HG03135 (cell line): ENCODE measurements at regions not wholly inside any gene's neighbourhood (a gene's known extent, or its start where the extent isn't known, plus 50 kb on each side); places are given as distances from the start of the nearest gene placed in this dataset.
"Not testable (repeated sequence)": the region's sequence is repeated elsewhere in the genome, so short reads cannot be mapped to it uniquely, and the experiment has no call there.

ENCODE experiments used
- ATAC-seq: cut with Tn5 transposase; IDR thresholded peaks from one replicate; pipeline ENCODE4 v1.9.1; 2021; ENCODE audit warnings: mild to moderate bottlenecking, moderate library complexity; ENCODE audit not compliant: unreplicated experiment

DNA sequence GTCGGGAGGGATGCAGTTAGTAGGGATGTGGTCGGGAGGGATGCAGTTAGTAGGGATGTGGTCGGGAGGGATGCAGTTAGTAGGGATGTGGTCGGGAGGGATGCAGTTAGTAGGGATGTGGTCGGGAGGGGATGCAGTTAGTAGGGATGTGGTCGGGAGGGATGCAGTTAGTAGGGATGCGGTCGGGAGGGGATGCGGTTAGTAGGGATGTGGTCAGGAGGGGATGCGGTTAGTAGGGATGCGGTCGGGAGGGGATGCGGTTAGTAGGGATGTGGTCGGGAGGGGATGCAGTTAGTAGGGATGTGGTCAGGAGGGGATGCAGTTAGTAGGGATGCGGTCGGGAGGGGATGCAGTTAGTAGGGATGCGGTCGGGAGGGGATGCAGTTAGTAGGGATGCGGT lies 96.2 kb downstream of the BDH1 start:
- not testable (repeated sequence) for ATAC-seq

DNA sequence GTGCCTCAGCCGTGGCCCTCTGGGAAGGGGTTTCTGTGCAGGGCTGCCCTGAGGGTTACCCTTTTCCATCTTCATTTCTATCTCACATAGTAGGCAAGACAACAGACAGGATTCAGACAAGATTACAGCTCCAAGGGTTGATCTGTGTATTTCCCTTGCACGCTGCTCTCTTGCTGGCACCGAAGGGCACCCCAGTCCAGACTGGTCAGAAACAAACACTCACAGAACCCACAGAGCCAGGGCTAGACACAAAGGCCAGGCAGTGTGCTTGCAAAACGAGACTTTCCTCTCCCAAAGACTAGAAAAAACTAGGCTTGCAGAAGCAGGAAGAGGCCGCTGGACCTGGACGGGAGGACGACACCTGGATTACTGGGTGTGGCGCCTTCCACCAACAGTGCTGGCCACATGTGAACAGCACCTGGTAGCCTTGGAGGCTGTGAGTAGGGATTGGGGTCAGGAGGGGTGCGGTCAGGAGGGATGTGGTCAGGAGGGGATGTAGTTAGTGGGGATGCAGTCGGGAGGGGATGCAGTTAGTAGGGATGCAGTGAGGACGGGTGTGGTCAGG lies 96.8 kb downstream of the BDH1 start:
- ATAC-seq: no peak

DNA sequence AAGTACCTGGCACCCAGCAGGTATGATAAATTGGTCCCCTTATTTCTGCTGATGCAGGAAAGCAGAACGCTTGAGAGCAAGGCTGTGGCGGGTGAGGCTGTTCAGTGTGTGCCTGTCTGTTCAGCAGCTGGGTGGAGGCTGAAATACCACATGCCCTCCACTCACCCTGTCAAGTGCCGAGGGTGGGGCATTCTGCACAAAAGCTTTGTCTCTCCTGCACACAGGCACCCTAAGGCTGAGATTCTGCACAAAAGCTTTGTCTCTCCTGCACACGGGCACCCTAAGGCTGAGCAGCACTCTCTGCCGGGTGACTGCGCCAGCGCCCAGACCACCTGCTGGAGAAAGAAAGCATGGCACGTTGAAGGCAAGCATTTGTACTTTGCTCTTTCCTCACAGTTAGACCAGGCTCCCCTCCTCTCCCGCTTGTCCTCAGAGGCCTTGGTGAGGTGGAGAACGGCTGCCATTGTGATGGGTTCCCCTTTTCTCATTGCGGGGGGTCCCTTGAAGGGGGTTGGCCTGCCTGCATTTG lies 97.5 kb downstream of the BDH1 start:
- no peak for ATAC-seq

DNA sequence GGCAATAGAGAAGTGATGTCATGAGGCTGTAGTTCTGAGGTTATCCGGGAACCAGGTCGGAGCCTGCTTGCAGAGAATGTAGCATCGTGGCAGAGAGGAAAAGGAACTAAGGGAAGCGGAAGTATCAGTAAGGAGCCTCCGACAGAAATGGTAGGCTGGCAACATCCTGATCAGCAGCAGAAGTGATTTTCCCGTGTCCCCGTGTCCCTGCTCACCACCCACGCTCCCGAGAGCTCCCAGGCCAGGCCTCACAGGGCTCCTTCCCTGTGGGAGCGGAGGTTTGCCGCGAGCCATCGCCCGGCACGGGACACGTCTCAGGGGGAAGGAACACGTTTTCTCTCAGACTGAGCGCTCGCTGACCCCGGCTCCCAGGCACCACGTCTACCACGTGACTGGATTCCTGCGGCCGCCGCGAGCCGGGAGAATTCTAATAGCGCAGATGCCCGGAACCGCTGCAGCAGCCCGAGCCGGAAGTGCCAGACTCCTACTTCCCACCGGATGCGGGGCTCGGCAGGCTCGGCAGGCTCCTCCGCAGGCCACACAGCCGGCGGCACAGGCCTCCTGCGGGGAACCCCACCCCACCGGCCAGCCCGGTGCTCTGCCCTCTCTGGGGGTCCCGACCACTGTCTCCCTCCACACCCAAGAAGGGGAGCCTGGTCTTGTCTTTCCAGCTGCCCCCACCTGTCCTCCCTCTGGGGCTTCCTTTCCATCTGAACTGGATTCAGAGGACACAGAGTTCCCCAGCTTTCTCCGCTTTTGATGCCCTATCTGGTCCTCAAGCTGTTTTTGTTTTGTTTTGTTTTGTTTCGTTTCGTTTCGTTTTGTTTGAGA lies 99.3 kb downstream of the BDH1 start:
- peak; percentile 63 for ATAC-seq

DNA sequence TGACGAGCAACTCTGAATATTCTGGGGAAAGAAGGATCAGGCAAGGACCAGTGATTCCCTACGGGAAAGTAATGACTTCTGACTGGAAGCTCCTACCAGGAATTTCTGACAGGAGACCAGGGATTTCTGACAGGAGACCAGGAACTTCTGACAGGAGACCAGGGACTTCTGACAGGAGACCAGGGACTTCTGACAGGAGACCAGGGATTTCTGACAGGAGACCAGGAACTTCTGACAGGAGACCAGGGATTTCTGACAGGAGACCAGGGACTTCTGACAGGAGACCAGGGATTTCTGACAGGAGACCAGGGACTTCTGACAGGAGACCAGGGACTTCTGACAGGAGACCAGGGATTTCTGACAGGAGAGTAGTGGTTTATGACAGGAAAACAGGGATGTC lies 100.9 kb downstream of the BDH1 start:
- not testable (repeated sequence) for ATAC-seq

DNA sequence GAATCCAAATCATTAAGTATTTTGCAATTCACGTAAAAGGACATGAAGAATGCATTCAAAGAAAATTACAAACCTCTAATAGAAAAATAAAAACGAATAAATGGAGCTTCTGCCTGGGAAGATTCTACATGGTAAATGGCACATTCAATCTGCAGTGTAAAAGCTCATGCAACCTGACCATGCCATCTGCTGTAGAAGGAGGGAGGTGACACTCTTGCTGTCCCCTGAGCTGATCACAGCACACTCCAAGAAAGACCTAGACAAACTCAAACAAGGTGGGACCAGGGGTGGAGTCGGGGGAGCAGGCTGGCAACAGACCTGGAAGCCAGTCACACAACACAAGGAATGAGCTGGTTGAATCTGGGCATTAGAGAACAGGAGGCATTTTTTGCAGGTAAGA lies 101.8 kb downstream of the BDH1 start:
- ATAC-seq: no peak

DNA sequence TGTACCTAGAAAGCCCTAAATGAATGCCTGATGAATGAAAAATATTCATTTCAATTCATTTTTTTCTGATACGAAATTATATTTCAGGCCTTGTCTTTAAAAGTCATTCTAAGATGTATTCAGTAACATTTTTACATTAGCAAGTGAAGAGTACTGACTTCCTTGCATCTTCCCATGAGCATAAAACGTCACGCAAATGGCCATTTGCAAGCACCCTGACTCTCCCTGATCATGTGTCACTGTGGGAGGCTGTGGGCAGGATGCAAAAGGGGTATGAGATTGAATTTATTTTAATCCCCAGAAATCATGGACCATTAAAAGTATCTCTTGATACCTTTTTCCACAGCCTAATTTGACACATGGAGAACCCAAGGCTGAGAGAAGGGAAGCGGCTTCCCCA lies 105.0 kb downstream of the BDH1 start:
- no peak for ATAC-seq

DNA sequence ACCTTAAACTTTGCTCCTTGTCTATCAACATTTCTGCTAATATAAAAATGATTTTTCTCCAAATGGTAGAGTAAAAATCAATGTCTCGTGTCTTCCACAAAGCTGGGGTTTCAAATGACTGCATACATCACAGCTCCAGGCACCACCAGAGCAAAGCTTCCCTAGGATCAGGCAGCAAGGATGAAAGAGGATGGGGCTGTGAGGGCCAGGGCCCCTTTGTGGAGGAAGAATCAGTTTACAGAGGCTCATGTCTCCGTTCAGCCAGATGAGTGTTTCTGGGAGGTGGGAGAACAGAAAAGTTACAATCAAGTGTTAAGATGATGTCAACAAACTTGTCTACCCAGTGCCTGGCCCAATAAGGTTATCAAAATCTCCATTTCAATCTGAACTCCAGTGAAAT lies 105.5 kb downstream of the BDH1 start:
- ATAC-seq: no peak

DNA sequence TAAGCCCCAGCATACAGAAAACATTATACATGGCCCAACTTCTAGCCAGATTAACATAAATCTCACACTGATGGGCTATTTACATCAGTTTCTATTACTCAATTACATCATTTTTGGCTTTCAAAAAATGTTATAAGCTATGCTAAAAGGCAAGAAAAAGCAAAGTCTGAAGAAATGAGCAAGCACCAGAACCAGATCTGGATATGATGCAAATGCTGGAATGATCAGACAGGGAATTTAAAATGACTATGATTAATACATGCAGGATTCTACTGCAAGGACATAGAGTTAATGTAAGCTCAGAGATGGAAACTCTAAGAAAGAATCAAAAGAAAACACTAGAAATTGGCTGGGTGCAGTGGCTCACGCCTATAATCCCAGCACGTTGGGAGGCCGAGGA lies 106.6 kb downstream of the BDH1 start:
- not testable (repeated sequence) for ATAC-seq

DNA sequence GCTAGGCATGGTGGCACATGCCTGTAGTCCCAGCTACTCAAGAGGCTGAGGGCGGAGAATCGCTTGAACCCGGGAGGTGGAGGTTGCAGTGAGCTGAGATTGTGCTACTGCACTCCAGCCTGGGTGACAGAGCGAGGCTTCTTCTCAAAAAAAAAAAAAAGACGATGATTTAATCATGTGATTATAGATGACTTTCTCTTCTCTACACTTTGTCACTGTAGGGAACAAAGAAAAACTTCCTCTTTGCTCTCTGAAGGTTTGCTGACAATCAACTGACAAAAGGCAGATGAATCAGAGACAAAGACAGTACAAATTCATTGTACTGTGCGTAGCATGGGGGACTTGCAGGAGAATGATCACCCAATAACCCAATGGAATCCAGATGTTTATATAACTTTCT lies 108.0 kb downstream of the BDH1 start:
- not testable (repeated sequence) for ATAC-seq

DNA sequence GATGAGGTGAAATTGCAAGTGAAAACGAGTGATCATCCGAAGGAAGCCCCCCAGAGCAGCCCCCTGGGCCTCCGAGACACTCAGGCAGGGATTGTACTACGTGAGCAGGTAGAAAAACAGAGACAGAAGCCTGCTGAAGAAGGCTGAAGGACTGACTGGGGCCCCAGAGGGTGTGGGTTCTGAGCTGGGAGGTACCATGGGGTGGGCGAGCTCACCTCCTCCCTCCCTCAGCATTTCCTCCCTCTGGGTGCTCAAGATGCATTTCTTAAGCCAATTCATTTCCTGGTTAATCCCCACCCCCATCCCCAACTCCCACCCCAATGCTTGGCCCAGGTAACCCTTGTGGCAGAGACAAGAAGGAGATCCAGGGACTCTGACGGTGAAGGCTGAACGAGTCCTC lies 108.7 kb downstream of the BDH1 start:
- ATAC-seq: no peak

DNA sequence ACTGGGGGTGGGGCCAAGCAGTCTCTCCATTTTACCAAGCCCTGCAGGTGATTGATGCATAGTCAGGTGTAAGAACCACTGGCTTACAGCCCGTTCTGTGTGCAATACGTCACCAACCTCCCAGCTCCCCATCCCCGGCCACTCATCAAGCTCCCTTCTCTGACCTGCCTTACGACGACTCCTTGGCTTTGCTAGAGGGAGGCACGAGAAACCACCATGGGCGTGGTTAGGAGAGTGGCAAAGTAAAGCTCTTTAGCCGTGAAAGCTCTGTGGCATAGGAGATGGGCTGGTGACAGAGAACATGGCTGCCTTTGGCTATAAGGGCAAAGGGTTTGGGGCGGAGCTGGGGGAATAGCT lies 109.1 kb downstream of the BDH1 start:
- no peak for ATAC-seq

DNA sequence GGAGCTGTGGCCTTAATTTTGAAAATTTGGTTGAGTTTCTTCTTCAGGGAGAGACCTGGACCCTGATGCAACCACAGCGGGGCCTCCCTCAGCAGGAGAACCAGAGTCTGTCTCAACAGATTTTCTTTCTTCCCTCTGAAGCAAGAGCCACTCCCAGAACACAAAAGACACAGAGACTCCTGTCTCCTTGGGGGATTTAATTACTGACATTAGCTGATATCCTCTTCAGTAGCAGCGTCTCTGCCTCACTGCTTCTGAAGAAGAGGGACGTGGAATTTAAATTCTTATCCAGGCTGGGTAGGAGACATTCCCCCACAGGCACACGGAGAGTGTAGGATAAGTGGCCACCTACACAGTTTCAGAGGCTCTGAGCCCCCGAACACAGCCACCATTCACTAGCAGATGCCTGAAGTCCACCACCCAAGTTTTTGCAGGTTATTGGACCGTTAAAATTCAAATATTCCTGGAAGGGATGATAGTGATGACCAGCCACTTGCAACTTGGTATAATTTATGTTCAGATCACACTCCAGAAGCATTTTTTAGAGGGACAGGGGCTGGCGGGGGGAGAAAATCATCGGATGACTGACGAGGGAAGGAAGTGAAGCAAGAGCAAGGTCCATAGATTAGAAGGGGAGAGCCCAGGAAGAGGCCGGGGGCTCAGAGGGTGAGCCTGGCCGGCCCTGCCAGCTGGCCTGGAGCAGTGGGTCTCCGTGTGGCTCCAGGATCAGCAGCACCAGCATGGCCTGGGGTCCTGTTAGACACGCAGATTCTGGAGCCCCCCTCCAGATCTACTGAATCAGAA lies 109.7 kb downstream of the BDH1 start:
- ATAC-seq: no peak

DNA sequence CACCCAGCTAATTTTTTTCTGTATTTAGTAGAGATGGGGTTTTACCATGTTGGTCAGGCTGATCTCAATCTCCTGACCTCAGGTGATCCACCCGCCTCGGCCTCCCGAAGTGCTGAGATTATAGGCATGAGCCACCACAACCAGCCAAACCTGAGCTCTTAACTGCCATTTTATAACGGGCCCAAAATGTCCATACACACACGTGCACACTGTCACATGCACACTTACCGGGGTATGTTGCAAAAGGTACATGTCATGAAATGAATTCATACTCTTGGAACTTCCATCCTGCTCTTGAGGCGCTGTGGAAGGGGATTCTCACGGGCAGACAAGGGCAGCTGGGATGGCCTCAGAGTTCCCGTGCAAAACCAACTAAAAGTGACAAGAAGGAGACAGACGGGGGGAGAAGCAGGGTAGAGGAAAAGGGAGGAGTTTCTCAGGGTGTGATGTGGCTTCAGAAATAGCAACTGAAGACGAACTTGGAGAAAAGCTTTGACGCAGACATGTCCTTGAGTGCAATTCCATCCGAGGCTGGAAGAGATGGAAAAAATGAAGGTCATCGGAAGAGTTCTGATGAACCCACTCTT lies 110.9 kb downstream of the BDH1 start:
- ATAC-seq: no peak

DNA sequence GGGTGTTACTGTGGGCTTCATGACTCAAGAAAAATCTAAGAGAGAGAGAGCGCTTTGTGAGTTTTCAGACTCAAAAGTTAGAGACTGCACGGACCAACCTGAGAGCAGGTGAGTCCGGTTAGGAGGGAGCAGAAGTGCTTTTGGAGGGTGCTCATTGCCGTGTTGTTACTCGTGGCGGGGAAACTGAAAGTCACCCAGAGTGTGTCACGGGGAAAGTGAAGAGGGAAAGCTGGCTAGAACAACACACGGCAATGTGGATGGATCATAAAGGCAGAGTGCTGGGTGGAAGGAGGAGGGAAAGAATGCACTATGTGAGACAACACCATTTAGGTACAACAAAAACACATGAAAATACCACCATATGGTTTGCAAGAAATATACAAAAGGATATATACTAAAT lies 112.3 kb downstream of the BDH1 start:
- ATAC-seq: no peak

DNA sequence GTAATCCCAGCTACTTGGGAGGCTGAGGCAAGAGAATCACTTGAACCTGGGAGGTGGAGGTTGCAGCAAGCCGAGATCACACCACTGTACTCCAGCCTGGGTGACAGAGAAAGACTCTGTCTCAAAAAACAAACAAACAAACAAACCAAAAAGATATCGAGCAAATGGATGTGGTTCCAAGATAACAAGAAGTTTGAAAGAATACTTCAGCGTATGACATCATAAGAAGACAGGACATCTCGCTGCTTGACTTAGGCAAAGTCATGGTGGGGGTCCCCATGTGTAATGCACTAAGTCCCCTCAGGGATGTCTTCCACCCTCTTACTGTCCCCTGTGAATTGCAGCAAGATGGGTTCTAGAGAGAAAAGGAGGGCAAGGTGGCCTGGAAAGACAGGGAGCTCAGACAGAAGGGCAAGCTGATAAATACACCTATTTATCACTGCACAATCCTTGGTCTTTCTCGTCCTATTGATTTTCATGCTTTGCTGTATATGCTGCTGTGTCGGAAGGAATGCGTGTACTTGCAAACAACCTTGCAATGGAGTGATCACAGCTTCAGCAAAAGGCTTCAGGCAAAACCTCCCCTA lies 115.0 kb downstream of the BDH1 start:
- no peak for ATAC-seq

DNA sequence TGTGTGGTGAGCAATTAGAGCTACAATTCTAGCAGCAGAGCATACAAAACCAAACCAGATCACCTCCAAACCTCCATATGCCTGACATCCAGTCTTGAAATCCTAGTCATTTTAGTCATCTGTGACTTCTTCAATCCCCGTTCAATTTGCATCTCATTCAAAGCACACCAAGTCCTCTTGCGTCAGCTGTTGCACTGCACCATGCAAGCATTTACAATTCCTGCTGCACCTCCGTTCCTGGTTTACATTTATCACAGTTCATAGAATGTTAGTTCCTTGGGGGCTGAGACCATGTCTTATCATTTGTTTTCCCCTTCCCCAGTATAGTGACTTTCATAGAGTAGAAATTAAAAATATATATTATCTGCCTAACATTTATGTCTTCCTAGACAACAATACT lies 116.9 kb downstream of the BDH1 start:
- ATAC-seq: no peak

DNA sequence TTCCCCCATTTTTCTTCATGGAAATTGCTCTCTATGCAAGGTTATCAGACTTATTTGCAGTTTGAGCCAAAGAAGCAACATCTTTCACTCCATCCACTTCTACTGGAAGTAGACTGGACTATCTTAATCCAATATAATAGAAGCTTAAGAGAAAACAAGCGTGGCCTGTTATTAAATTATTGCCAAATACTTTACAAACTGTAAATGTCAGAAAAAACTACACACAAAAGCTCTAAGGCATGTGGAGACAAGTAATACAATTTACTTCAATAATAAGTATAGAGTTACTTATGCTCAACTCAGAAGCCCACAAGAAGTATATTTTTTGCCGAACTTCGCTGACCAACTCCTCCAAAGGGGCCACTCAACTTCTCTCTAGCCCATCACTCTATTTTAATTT lies 120.3 kb downstream of the BDH1 start:
- ATAC-seq: no peak

DNA sequence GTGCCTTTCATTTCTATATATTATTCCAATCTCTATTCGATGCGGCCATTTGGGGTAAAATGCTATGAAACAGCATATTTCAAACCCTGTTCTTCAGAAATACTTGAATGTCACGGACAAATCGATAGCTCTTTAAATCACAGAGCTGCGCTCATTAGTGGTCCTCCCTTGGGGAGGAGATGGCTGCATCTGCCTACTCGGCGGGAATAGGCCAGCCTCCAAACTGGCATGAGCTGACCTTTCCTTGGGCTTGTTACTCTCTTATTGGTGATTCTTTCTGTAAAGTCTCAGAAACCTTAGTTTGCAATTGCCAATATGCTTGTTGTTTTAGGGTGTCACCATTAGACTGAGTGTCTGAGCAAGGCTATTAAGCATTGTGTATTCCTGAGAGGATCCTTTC lies 120.9 kb downstream of the BDH1 start:
- ATAC-seq: no peak

DNA sequence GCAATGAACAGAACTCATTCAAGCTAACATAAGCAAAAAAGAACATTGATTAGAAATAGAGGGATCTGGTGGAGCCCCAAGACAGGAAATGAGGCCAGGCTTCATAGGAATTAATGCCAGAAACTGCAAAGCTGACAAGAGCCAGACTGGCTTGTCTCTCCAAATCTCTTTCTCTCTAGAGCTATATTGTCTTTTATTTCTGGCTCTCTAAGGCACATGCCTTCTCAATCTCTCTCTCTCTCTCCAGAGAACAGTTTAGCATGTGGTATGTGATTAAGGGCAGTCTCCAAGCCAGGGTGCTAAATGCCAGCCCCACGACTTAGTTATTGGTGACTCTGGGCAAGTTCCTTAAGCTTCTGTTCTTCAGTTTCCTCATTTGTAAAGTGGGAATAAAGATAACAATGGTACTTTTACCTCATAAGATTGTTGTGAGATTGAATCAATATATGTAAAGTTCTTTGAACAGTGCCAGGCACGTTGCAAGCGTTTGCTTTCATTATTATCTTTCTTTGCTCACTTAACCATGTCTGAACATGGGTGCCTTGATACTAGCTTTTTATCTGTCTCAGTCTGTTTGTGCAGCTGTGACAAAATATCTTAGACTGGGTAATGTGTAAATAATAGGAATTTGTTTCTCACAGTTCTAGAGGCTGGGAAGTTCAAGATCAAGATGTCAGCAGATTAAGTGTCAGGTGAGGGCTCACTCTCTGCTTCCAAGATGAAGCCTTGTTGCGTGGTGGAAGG lies 123.2 kb downstream of the BDH1 start:
- no peak for ATAC-seq
